ENCODE measurements at regions not wholly inside any gene's neighbourhood (a gene's known extent, or its start where the extent isn't known, plus 50 kb on each side); places are given as distances from the start of the nearest gene placed in this dataset.

DNA sequence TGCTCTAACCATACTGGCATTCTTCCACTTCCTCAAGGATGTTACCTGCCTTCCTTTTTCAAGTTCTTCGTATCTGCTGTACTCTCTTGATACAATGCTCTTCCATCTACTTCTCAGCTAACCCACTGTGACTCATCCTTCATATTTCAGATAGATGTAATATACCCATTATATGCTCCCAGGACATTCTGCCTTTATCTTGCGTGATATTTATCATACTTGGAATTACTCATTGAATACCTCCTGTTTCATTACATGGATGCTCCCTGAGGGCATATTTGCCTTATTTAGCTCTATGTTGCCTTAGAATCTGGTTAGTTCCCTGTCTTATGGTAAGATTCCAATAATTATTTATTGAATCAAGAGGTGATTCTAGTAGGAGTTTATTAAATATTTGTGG lies 706.4 kb downstream of the SORCS3 start:
- H3K4me1 Mint-ChIP-seq = no peaks in the 10 kb centered on the region
- no peak overlapping the region for H3K27ac Mint-ChIP-seq
- DNase-seq (ENCODE audit: low spot score in 2 of 2, unreplicated experiment in 2 of 2) = no peak
- TF ChIP-seq, protein P1, sequence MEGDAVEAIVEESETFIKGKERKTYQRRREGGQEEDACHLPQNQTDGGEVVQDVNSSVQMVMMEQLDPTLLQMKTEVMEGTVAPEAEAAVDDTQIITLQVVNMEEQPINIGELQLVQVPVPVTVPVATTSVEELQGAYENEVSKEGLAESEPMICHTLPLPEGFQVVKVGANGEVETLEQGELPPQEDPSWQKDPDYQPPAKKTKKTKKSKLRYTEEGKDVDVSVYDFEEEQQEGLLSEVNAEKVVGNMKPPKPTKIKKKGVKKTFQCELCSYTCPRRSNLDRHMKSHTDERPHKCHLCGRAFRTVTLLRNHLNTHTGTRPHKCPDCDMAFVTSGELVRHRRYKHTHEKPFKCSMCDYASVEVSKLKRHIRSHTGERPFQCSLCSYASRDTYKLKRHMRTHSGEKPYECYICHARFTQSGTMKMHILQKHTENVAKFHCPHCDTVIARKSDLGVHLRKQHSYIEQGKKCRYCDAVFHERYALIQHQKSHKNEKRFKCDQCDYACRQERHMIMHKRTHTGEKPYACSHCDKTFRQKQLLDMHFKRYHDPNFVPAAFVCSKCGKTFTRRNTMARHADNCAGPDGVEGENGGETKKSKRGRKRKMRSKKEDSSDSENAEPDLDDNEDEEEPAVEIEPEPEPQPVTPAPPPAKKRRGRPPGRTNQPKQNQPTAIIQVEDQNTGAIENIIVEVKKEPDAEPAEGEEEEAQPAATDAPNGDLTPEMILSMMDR (IDR thresholded peaks at IDR 0.05; ENCODE audit: unreplicated experiment) = no peak
- H3K27me3 Mint-ChIP-seq (ENCODE audit: low read depth) = peaks cover 24% of the 10 kb centered on the region
- no peaks in the 10 kb centered on the region for H3K36me3 Mint-ChIP-seq
- H3K9me3 Mint-ChIP-seq = no peaks in the 10 kb centered on the region
- no peak overlapping the region for H3K4me3 Mint-ChIP-seq

- H3K4me3 Mint-ChIP-seq = no peak overlapping the region
- no peak overlapping the region for H3K27ac Mint-ChIP-seq
- H3K27me3 Mint-ChIP-seq (ENCODE audit: low read depth) = peaks cover 16% of the 10 kb centered on the region
- TF ChIP-seq, protein P1 (IDR thresholded peaks at IDR 0.05; ENCODE audit: unreplicated experiment) = no peak
- no peak for DNase-seq (ENCODE audit: low spot score in 2 of 2, unreplicated experiment in 2 of 2)
- H3K4me1 Mint-ChIP-seq = no peaks in the 10 kb centered on the region
- H3K9me3 Mint-ChIP-seq = no peaks in the 10 kb centered on the region
- no peaks in the 10 kb centered on the region for H3K36me3 Mint-ChIP-seq
Observed at GRCh38 chr10:105342606-105343005, 701.5 kb downstream of the SORCS3 start.

- Mint-ChIP-seq H3K27ac (no peak overlapping the region), H3K4me1 (no peaks in the 10 kb centered on the region), H3K4me3 (no peak overlapping the region), H3K9me3 (no peaks in the 10 kb centered on the region), H3K27me3 (ENCODE audit: low read depth) (peaks cover 10% of the 10 kb centered on the region), H3K36me3 (no peaks in the 10 kb centered on the region)
- TF ChIP-seq, protein P1 (IDR thresholded peaks at IDR 0.05; ENCODE audit: unreplicated experiment) = no peak
- DNase-seq (ENCODE audit: low spot score in 2 of 2, unreplicated experiment in 2 of 2) = no peak
Observed at GRCh38 chr10:105339669-105340068, 698.6 kb downstream of the SORCS3 start.

GRCh38 chr10:105328503-105329133 lies 687.5 kb downstream of the SORCS3 start:
- Mint-ChIP-seq H3K36me3 (no peaks in the 10 kb centered on the region), H3K27me3 (ENCODE audit: low read depth) (peaks cover 8% of the 10 kb centered on the region), H3K27ac (no peak overlapping the region), H3K4me3 (no peak overlapping the region), H3K9me3 (no peaks in the 10 kb centered on the region), H3K4me1 (no peaks in the 10 kb centered on the region)
- TF ChIP-seq, protein P1 (IDR thresholded peaks at IDR 0.05; ENCODE audit: unreplicated experiment) = no peak
- DNase-seq (ENCODE audit: low spot score in 2 of 2, unreplicated experiment in 2 of 2) = no peak

Data from mesothelial cell of epicardium (in vitro differentiated cells).